Mesothelial cell of epicardium (in vitro differentiated cells): ENCODE measurements at regions not wholly inside any gene's neighbourhood (a gene's known extent, or its start where the extent isn't known, plus 50 kb on each side); places are given as distances from the start of the nearest gene placed in this dataset.

Source experiments
- DNase-seq, 2 experiments: peaks; one replicate each; pipeline ENCODE4 v3.0.0; 2021; ENCODE audit warnings: low spot score in 2 of 2; ENCODE audit not compliant: unreplicated experiment in 2 of 2
- H3K27ac Mint-ChIP-seq: 2 replicates; pipeline ENCODE4 v1.8.0; 2021; ENCODE audit warnings: mixed read lengths
- H3K27me3 Mint-ChIP-seq: 2 replicates; pipeline ENCODE4 v1.8.0; 2021; ENCODE audit warnings: low read depth, mixed read lengths
- H3K36me3 Mint-ChIP-seq: 2 replicates; pipeline ENCODE4 v1.8.0; 2021; ENCODE audit warnings: mixed read lengths
- H3K4me1 Mint-ChIP-seq: 2 replicates; pipeline ENCODE4 v1.8.0; 2021; ENCODE audit warnings: mixed read lengths
- H3K4me3 Mint-ChIP-seq: 2 replicates; pipeline ENCODE4 v1.8.0; 2021; ENCODE audit warnings: mild to moderate bottlenecking, moderate library complexity, mixed read lengths
- H3K9me3 Mint-ChIP-seq: 2 replicates; pipeline ENCODE4 v1.8.0; 2021; ENCODE audit warnings: mixed read lengths
- TF ChIP-seq, protein P1 (sequence below): fragments of 200-600 bp; sonication (generic); IDR thresholded peaks from one replicate; pipeline ENCODE4 v1.5.0; 2021; ENCODE audit warnings: antibody characterized with exemption; ENCODE audit not compliant: unreplicated experiment

DNA sequence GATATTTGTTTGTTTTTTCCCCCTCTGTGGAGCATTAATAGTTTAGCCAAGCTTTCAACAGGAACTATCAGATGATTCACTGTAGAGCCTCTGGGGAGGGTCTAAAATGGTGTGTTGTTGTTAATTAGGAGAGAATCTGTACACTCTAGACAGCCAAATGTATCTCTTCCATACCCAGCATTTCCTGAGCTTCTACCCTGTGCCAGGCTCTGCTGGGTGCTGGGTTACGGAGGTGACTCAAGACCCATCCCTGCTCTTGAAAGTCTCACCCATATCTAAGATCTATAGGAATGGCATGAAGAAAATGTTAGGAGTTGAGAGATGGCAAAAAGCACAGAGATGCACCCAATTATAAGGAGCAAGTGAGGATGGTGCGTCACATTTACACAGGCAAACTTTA, 245.8 kb downstream of the C12orf75 start:
- peaks cover 8% of the 10 kb centered on the region for H3K9me3 Mint-ChIP-seq
- no peak for DNase-seq
- H3K4me3 Mint-ChIP-seq, result no peak overlapping the region
- H3K4me1 Mint-ChIP-seq, result peaks cover under 1% of the 10 kb centered on the region
- H3K36me3 Mint-ChIP-seq, result no peaks in the 10 kb centered on the region
- no peak overlapping the region for H3K27ac Mint-ChIP-seq
- TF ChIP-seq, protein P1, sequence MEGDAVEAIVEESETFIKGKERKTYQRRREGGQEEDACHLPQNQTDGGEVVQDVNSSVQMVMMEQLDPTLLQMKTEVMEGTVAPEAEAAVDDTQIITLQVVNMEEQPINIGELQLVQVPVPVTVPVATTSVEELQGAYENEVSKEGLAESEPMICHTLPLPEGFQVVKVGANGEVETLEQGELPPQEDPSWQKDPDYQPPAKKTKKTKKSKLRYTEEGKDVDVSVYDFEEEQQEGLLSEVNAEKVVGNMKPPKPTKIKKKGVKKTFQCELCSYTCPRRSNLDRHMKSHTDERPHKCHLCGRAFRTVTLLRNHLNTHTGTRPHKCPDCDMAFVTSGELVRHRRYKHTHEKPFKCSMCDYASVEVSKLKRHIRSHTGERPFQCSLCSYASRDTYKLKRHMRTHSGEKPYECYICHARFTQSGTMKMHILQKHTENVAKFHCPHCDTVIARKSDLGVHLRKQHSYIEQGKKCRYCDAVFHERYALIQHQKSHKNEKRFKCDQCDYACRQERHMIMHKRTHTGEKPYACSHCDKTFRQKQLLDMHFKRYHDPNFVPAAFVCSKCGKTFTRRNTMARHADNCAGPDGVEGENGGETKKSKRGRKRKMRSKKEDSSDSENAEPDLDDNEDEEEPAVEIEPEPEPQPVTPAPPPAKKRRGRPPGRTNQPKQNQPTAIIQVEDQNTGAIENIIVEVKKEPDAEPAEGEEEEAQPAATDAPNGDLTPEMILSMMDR, result no peak
- H3K27me3 Mint-ChIP-seq, result no peaks in the 10 kb centered on the region

DNA sequence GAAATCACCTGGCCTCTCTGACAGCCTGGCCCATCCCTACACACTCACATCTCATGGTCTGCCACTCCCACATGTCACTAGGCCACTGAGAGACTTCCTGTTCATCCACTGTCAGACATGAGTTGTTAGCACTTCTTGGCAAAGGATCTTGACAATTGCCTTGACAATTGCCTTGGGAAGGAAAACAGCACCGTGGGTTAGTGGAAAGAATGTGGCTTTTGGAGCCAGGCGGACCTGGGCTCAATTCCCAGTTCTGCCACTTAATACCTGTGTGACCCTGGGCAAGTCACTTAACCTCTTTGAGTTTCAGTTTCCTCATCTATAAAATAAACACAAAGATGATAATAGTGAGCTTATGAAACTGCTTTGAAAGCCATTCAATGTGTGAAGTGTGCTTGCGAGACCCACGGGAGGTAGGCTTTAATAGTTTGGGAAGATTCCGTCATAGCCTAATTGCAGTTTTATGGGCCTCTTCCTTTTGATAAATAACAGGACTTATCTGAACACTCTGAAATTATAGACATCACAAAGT, 250.4 kb downstream of the C12orf75 start:
- Mint-ChIP-seq H3K27ac (no peak overlapping the region), H3K4me3 (no peak overlapping the region), H3K9me3 (no peaks in the 10 kb centered on the region), H3K36me3 (no peaks in the 10 kb centered on the region), H3K27me3 (no peaks in the 10 kb centered on the region), H3K4me1 (peaks cover 2% of the 10 kb centered on the region)
- TF ChIP-seq, protein P1, result no peak
- DNase-seq, result no peak

DNA sequence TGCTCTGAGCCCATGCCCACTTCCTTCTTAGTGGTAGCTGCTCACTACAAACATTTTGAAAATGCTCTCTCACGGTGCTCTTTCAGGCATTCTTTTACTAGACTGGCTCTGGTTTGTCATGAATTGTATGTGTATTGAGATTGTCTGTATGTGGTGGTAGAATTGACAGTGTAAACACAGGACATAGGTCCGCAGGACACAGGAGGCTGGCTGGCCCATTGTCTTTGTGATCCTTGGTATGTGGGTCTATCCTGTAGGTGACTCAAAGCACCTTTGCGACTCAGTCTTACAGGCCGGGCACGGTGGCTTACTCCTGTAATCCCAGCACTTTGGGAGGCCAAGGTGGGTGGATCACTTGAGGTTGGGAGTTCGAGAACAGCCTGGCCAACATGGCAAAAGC, 250.9 kb downstream of the C12orf75 start:
- TF ChIP-seq, protein P1, result no peak
- no peak overlapping the region for H3K27ac Mint-ChIP-seq
- H3K27me3 Mint-ChIP-seq, result no peaks in the 10 kb centered on the region
- peaks cover 2% of the 10 kb centered on the region for H3K4me1 Mint-ChIP-seq
- no peak for DNase-seq
- H3K4me3 Mint-ChIP-seq, result no peak overlapping the region
- H3K9me3 Mint-ChIP-seq, result no peaks in the 10 kb centered on the region
- H3K36me3 Mint-ChIP-seq, result no peaks in the 10 kb centered on the region

DNA sequence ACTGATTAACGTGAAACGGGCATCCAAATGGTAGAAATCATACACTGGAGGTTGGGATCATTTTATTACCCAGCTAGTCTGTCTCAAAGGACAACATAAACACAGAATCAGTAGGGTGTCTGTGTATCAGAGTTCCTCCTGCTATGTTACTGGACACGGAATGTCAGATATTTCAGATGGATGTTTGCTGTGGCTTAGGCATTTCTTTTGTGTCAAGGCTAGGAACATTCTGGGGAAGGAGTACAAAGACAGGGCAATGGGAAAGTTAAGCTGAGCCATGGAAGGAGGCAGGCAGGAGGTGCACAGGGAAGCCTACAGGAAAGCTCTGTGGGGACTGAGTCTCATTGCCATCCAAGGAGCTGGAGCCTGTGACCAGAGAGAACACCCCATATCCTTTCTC, 254.6 kb downstream of the C12orf75 start:
- TF ChIP-seq, protein P1, result no peak
- no peak overlapping the region for H3K4me3 Mint-ChIP-seq
- H3K36me3 Mint-ChIP-seq, result no peaks in the 10 kb centered on the region
- peaks cover 2% of the 10 kb centered on the region for H3K4me1 Mint-ChIP-seq
- H3K9me3 Mint-ChIP-seq, result no peaks in the 10 kb centered on the region
- H3K27ac Mint-ChIP-seq, result no peak overlapping the region
- H3K27me3 Mint-ChIP-seq, result no peaks in the 10 kb centered on the region
- DNase-seq, result no peak

DNA sequence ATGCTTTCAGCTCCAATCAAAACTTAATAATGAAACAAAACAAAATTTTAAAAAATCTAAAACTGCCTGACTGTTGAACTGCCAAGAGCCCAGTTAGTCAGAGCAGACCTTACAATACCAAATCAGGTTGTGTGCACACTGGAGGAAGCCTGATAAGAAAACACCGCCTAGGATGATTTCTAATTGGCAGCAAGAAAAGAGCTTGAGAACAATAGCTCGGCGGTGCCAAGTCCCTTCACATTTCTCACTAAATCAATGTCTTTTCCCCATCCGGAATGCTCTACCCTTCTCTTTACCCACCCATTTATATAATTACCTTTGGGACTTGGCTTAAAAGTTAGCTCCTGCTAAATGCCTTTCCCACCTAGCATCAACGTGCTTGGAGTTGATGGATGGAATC, 256.7 kb downstream of the C12orf75 start:
- H3K4me3 Mint-ChIP-seq, result no peak overlapping the region
- no peak for DNase-seq
- H3K4me1 Mint-ChIP-seq, result no peaks in the 10 kb centered on the region
- TF ChIP-seq, protein P1, result no peak
- no peaks in the 10 kb centered on the region for H3K9me3 Mint-ChIP-seq
- H3K27ac Mint-ChIP-seq, result no peak overlapping the region
- H3K36me3 Mint-ChIP-seq, result no peaks in the 10 kb centered on the region
- H3K27me3 Mint-ChIP-seq, result no peaks in the 10 kb centered on the region

DNA sequence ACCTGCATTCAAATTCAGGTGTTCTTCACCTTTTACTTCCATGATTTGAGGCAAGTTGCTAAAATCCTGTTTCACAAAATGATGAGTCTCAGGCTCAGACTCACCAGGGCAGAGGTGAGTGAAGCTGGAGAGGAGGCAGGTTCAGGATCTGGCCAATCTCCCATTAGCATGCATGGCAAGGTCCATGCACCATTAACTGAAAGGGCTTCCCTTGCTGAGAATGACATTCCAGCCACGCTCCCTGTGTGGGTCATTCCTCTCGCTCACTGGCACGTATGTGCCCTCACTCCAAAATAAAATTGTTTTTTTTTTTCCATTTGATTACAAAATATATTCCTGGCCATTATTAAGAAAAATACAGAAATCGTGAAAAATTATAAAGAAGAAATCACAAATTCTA, 257.6 kb downstream of the C12orf75 start:
- H3K36me3 Mint-ChIP-seq, result no peaks in the 10 kb centered on the region
- H3K27ac Mint-ChIP-seq, result no peak overlapping the region
- DNase-seq, result no peak
- no peak overlapping the region for H3K4me3 Mint-ChIP-seq
- no peaks in the 10 kb centered on the region for H3K4me1 Mint-ChIP-seq
- TF ChIP-seq, protein P1, result no peak
- H3K27me3 Mint-ChIP-seq, result no peaks in the 10 kb centered on the region
- H3K9me3 Mint-ChIP-seq, result no peaks in the 10 kb centered on the region
